ENCODE measurements at regions not wholly inside any gene's neighbourhood (a gene's known extent, or its start where the extent isn't known, plus 50 kb on each side); places are given as distances from the start of the nearest gene placed in this dataset.
"Not testable (repeated sequence)": the region's sequence is repeated elsewhere in the genome, so short reads cannot be mapped to it uniquely, and the experiment has no call there.

DNA sequence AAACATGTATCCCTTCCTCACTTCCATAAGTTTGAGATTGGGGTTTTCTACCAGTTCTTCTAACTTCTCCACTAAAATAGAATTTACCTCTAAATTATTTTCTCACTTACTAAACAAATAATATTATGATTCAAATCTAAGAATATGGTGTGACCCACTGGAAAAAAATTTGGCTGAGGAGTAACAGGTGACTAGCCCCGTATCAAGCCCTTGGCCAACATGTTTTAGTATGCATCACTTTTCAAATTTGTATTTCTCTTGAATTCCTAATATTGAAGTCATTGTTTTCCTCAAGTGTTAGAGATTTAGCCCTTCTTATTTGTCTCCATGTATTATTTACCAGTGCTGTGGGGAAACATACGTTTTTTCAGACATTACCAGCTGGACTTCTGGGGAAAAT, 759.4 kb downstream of the NSUN3 start:
- TF ChIP-seq MYC (IDR thresholded peaks at IDR 0.05; ENCODE audit: low read depth, low read length) (no peak), POLR2A (IDR thresholded peaks at IDR 0.05; ENCODE audit: extremely low read depth, insufficient read length) (no peak)
- TF ChIP-seq, protein P1, sequence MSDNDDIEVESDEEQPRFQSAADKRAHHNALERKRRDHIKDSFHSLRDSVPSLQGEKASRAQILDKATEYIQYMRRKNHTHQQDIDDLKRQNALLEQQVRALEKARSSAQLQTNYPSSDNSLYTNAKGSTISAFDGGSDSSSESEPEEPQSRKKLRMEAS (IDR thresholded peaks at IDR 0.05; ENCODE audit: low read depth, low read length), result no peak
- TF ChIP-seq, protein P2, sequence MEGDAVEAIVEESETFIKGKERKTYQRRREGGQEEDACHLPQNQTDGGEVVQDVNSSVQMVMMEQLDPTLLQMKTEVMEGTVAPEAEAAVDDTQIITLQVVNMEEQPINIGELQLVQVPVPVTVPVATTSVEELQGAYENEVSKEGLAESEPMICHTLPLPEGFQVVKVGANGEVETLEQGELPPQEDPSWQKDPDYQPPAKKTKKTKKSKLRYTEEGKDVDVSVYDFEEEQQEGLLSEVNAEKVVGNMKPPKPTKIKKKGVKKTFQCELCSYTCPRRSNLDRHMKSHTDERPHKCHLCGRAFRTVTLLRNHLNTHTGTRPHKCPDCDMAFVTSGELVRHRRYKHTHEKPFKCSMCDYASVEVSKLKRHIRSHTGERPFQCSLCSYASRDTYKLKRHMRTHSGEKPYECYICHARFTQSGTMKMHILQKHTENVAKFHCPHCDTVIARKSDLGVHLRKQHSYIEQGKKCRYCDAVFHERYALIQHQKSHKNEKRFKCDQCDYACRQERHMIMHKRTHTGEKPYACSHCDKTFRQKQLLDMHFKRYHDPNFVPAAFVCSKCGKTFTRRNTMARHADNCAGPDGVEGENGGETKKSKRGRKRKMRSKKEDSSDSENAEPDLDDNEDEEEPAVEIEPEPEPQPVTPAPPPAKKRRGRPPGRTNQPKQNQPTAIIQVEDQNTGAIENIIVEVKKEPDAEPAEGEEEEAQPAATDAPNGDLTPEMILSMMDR (IDR thresholded peaks at IDR 0.05; ENCODE audit: low read depth, low read length), result no peak
- DNase-seq (ENCODE audit: low read depth), result no peak
- H3K4me3 ChIP-seq (ENCODE audit: low read depth, low read length), result no peak overlapping the region

DNA sequence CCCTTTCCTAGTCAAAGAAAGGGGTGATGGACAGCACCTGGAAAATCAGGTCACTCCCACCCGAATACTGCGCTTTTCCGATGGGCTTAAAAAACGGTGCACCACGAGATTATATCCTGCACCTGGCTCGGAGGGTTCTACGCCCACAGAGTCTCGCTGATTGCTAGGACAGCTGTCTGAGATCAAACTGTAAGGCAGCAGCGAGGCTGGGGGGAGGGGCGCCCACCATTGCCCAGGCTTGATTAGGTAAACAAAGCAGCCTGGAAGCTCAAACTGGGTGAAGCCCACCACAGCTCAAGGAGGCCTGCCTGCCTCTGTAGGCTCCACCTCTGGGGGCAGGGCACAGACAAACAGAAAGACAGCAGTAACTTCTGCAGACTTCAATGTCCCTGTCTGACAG, 783.4 kb downstream of the NSUN3 start:
- not testable (repeated sequence) for H3K4me3 ChIP-seq (ENCODE audit: low read depth, low read length); DNase-seq (ENCODE audit: low read depth)

DNA sequence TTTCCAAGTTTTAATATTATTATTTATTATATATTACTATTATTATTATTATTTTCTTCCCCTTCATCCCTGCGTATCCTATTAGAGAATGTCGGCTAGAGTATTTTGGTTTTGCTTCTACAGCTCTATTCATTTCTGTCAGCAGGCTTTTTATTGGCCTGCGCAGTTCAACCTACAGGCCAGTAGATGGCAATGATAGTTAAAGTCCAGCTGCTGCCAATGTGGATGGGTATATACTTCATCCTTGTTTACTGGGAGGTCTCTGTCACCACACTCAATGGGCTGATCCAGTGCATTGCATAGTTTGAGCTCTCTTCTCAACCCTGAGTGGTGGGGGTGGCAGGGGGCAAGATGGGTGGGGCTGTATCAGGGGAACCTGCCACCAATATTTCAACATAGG, 799.8 kb downstream of the NSUN3 start:
- TF ChIP-seq, protein P2 (IDR thresholded peaks at IDR 0.05; ENCODE audit: low read depth, low read length), result peak; percentile 52
- TF ChIP-seq POLR2A (IDR thresholded peaks at IDR 0.05; ENCODE audit: extremely low read depth, insufficient read length), result no peak
- no peak overlapping the region for H3K4me3 ChIP-seq (ENCODE audit: low read depth, low read length)
- DNase-seq (ENCODE audit: low read depth), result peak; percentile 48

DNA sequence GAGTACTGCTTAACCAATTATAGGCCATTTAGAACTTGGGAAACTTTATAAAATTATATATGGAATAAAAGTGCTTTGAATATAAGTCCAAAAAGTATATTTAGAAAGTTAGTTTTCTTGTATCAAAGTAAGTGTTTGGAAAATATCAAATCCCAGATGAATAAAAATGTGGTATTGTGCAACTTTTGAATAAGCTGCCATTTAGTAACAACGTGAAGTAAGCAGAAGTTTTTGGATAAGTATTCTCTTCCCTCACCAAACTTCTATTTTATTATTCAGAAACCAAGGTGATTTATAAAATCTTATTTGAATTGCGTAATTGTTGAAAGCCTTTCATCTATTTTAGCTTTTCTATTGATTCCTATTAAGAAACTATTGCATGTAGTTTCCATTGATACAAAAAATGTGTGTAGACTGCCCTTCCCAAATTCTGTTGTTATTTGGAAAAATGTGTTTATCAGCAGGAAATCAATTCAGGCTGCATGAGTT, 806.2 kb downstream of the NSUN3 start:
- H3K4me3 ChIP-seq (ENCODE audit: low read depth, low read length), result no peak overlapping the region

DNA sequence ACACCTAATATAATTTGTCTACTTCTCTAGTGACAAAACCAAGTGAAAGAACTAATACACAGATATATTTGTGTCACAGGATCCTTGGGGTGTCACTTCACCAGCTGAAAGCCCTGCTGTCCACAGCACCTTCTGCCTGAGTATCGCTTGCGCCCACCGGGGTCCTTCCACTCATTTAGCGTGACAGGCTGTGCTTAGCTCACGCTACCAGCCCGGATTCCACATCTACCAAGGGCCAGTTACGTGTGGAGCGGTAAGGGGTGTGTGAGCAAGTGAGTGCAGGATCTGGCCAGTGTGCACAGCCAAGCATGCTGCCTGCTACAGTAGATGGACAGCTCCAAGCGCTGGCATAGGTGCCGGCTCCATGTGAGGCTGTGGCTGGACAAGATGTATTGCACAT, 810.9 kb downstream of the NSUN3 start:
- TF ChIP-seq, protein P1 (IDR thresholded peaks at IDR 0.05; ENCODE audit: low read depth, low read length), result no peak
- TF ChIP-seq MYC (IDR thresholded peaks at IDR 0.05; ENCODE audit: low read depth, low read length), result no peak
- no peak for TF ChIP-seq POLR2A (IDR thresholded peaks at IDR 0.05; ENCODE audit: extremely low read depth, insufficient read length)
- TF ChIP-seq, protein P2 (IDR thresholded peaks at IDR 0.05; ENCODE audit: low read depth, low read length), result no peak
- no peak overlapping the region for H3K4me3 ChIP-seq (ENCODE audit: low read depth, low read length)
- DNase-seq (ENCODE audit: low read depth), result no peak

More for the DNA sequence above, 806.2 kb downstream of the NSUN3 start:
- TF ChIP-seq, protein P2 (IDR thresholded peaks at IDR 0.05; ENCODE audit: low read depth, low read length), result no peak
- TF ChIP-seq POLR2A (IDR thresholded peaks at IDR 0.05; ENCODE audit: extremely low read depth, insufficient read length) (no peak), MYC (IDR thresholded peaks at IDR 0.05; ENCODE audit: low read depth, low read length) (no peak)
- TF ChIP-seq, protein P1 (IDR thresholded peaks at IDR 0.05; ENCODE audit: low read depth, low read length), result no peak
- DNase-seq (ENCODE audit: low read depth), result no peak

DNA sequence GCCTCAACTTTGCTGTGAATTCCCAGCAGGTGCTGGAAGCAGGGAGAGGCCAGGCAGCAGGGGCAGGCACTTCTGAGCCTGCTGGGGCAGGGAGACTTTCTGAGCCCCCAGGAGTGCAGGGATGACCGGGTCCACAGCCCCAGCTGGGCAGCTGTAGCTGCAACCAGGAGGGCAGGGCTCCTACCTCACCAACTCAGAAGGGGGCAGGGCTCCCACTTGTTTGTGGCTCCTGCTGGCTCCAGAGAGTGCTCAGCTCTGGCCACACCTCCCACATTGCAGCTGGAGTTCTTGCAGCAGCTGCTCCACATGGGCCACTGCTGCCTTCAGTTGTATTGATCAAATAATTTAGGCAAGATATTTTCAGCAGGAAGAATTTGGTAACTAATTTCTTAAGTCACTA, 812.3 kb downstream of the NSUN3 start:
- TF ChIP-seq, protein P1 (IDR thresholded peaks at IDR 0.05; ENCODE audit: low read depth, low read length), result no peak
- TF ChIP-seq, protein P2 (IDR thresholded peaks at IDR 0.05; ENCODE audit: low read depth, low read length), result no peak
- TF ChIP-seq MYC (IDR thresholded peaks at IDR 0.05; ENCODE audit: low read depth, low read length) (no peak), POLR2A (IDR thresholded peaks at IDR 0.05; ENCODE audit: extremely low read depth, insufficient read length) (no peak)
- no peak overlapping the region for H3K4me3 ChIP-seq (ENCODE audit: low read depth, low read length)
- no peak for DNase-seq (ENCODE audit: low read depth)
